Endodermal cell (in vitro differentiated cells): ENCODE measurements at regions not wholly inside any gene's neighbourhood (a gene's known extent, or its start where the extent isn't known, plus 50 kb on each side); places are given as distances from the start of the nearest gene placed in this dataset.

Experiments used
- DNase-seq: peaks from one replicate; pipeline ENCODE4 v3.0.0-alpha.2; 2017
- H3K27ac ChIP-seq: 2 replicates; pipeline ENCODE4 v1.5.1; 2013; ENCODE audit warnings: mild to moderate bottlenecking, low read depth, low read length, moderate library complexity
- H3K27me3 ChIP-seq: 2 replicates; pipeline ENCODE4 v1.6.1; 2013; ENCODE audit warnings: mild to moderate bottlenecking, low read length, moderate library complexity; ENCODE audit not compliant: insufficient read depth, control insufficient read depth, poor library complexity, severe bottlenecking
- H3K36me3 ChIP-seq: 2 replicates; pipeline ENCODE4 v1.7.0; 2013; ENCODE audit warnings: mild to moderate bottlenecking, low read length, moderate library complexity; ENCODE audit not compliant: control insufficient read depth, insufficient read depth
- H3K4me1 ChIP-seq: one replicate; pipeline ENCODE4 v1.7.0; 2013; ENCODE audit warnings: low read length; ENCODE audit not compliant: control insufficient read depth, insufficient read depth
- H3K4me3 ChIP-seq: 2 replicates; pipeline ENCODE4 v1.5.1; 2013; ENCODE audit warnings: mild to moderate bottlenecking, low read length, moderate library complexity
- H3K9ac ChIP-seq: 2 replicates; pipeline ENCODE4 v1.6.1; 2013; ENCODE audit warnings: mild to moderate bottlenecking, low read length, moderate library complexity; ENCODE audit not compliant: poor library complexity, severe bottlenecking; ENCODE audit errors: extremely low read depth
- H3K9me3 ChIP-seq: 2 replicates; pipeline ENCODE4 v1.6.1; 2013; ENCODE audit warnings: mild to moderate bottlenecking, low read length, moderate library complexity; ENCODE audit not compliant: control insufficient read depth
- H3K27ac Mint-ChIP-seq: 2 replicates; pipeline ENCODE4 v1.8.0; 2020; ENCODE audit warnings: mixed read lengths
- H3K27me3 Mint-ChIP-seq: 2 replicates; pipeline ENCODE4 v1.8.0; 2021; ENCODE audit warnings: mild to moderate bottlenecking, mixed read lengths; ENCODE audit not compliant: insufficient read depth
- H3K36me3 Mint-ChIP-seq: 2 replicates; pipeline ENCODE4 v1.8.0; 2020; ENCODE audit warnings: low read depth, mixed read lengths
- H3K4me1 Mint-ChIP-seq: 2 replicates; pipeline ENCODE4 v1.8.0; 2020; ENCODE audit warnings: mixed read lengths
- H3K4me3 Mint-ChIP-seq: 2 replicates; pipeline ENCODE4 v1.8.0; 2020; ENCODE audit warnings: mild to moderate bottlenecking, moderate library complexity, mixed read lengths
- H3K9me3 Mint-ChIP-seq: 2 replicates; pipeline ENCODE4 v1.8.0; 2020; ENCODE audit warnings: mild to moderate bottlenecking, mixed read lengths
- WGBS, 2 experiments: methylation state at CpG; one replicate each; pipeline versions ENCODE4 v1.1.5 to v1.1.7; 2013; ENCODE audit warnings: missing lambda C conversion rate in 2 of 2, mixed read lengths in 1 of 2; ENCODE audit not compliant: insufficient coverage in 1 of 2, insufficient read length in 1 of 2; 5-methylcytosine and 5-hydroxymethylcytosine counted together
- TF ChIP-seq, protein P1 (sequence below): fragments of 200-600 bp; sonication (generic); conservative IDR thresholded peaks from 2 replicates; pipeline ENCODE4 v1.5.0; 2021; ENCODE audit warnings: antibody characterized with exemption, mild to moderate bottlenecking

DNA sequence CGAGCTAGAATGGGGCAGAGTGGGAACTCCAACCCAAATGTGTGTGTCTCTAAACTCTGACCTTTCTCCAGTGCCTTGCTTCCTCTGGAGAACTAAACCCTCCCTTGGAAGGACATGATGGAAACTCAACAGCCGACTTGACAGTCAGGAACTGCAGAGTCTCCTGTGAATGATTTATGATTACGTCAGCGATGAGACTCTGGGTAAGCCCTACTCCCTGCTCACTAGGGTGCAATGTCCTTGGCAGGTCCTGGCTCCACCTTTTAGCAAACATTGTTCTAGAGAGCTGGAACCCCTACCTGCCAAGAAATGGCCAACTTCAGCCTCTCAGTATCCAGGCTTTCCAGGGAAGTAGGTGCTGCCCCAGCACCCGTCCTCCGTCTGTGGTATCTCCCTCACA, 96.1 kb upstream of the CD82 start:
- H3K4me1 ChIP-seq, result peaks cover 3% of the 10 kb centered on the region
- no peak overlapping the region for H3K27ac Mint-ChIP-seq
- peaks cover 10% of the 10 kb centered on the region for H3K9me3 ChIP-seq
- H3K4me3 ChIP-seq, result no peak overlapping the region
- H3K4me1 Mint-ChIP-seq, result peaks cover 10% of the 10 kb centered on the region
- no peak overlapping the region for H3K9ac ChIP-seq
- no peak overlapping the region for H3K27ac ChIP-seq
- H3K9me3 Mint-ChIP-seq, result peaks cover 19% of the 10 kb centered on the region
- 89% methylated on average over 4 to 6 of the region's 6 CpGs for WGBS, 2 experiments
- peaks cover 11% of the 10 kb centered on the region for H3K27me3 ChIP-seq
- H3K27me3 Mint-ChIP-seq, result peaks cover 31% of the 10 kb centered on the region
- no peak for DNase-seq
- no peaks in the 10 kb centered on the region for H3K36me3 Mint-ChIP-seq
- TF ChIP-seq, protein P1, sequence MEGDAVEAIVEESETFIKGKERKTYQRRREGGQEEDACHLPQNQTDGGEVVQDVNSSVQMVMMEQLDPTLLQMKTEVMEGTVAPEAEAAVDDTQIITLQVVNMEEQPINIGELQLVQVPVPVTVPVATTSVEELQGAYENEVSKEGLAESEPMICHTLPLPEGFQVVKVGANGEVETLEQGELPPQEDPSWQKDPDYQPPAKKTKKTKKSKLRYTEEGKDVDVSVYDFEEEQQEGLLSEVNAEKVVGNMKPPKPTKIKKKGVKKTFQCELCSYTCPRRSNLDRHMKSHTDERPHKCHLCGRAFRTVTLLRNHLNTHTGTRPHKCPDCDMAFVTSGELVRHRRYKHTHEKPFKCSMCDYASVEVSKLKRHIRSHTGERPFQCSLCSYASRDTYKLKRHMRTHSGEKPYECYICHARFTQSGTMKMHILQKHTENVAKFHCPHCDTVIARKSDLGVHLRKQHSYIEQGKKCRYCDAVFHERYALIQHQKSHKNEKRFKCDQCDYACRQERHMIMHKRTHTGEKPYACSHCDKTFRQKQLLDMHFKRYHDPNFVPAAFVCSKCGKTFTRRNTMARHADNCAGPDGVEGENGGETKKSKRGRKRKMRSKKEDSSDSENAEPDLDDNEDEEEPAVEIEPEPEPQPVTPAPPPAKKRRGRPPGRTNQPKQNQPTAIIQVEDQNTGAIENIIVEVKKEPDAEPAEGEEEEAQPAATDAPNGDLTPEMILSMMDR, result no peak
- H3K4me3 Mint-ChIP-seq, result no peak overlapping the region
- H3K36me3 ChIP-seq, result no peaks in the 10 kb centered on the region

DNA sequence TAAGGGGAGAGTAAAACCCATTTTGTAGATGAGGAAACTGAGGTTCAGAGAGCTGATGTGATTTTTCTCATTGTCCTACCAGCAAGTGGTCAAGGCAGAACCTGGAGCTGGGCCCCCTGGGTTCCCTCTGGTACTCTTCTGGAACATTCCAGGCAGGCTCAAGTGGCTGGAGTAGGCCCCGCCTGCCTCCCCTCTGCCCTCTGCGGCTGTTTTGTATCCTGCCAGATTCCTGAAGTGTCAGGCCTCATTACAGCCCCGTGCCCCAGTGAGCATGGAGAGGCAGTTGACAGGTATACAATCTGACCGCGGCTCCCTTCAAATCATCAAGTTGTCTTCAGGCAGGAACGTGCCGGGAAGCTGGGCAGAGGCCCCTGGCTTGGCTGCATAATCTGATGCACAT, 94.6 kb upstream of the CD82 start:
- WGBS, 2 experiments, result 75 to 80% methylated on average over 5 to 7 of the region's 7 CpGs
- Mint-ChIP-seq H3K27me3 (peaks cover 41% of the 10 kb centered on the region), H3K4me3 (no peak overlapping the region), H3K27ac (no peak overlapping the region), H3K36me3 (no peaks in the 10 kb centered on the region), H3K9me3 (peaks cover 6% of the 10 kb centered on the region), H3K4me1 (peaks cover 10% of the 10 kb centered on the region)
- TF ChIP-seq, protein P1, result no peak
- Histone ChIP-seq H3K9ac (no peak overlapping the region), H3K4me3 (no peak overlapping the region), H3K36me3 (no peaks in the 10 kb centered on the region), H3K4me1 (peaks cover 3% of the 10 kb centered on the region), H3K27me3 (peaks cover 18% of the 10 kb centered on the region), H3K9me3 (no peaks in the 10 kb centered on the region), H3K27ac (no peak overlapping the region)
- no peak for DNase-seq

DNA sequence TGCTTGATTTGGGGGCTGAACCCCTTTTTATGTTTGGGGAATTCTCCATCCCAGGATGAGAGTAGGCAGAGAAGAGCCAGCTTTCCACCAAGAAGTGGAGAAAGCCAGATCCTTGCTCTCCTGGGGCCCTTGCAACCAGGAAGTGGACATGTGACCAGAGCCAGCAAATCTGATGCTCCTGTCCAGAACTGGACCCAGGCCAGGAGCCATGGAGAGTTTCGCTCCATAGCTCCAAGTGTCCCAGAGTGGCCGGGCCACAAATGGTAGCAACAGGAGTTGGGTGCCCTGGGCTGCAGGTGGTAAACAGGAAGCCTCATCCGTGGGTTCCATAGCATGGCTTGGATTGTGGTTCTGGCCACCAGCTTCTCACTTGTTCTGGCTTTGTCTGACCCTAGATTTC, 93.9 kb upstream of the CD82 start:
- H3K36me3 ChIP-seq, result no peaks in the 10 kb centered on the region
- Mint-ChIP-seq H3K4me1 (peaks cover 10% of the 10 kb centered on the region), H3K4me3 (no peak overlapping the region), H3K27me3 (peaks cover 46% of the 10 kb centered on the region), H3K9me3 (peaks cover 2% of the 10 kb centered on the region), H3K36me3 (no peaks in the 10 kb centered on the region), H3K27ac (no peak overlapping the region)
- no peak overlapping the region for H3K4me3 ChIP-seq
- H3K4me1 ChIP-seq, result peaks cover 3% of the 10 kb centered on the region
- H3K9me3 ChIP-seq, result no peaks in the 10 kb centered on the region
- peaks cover 23% of the 10 kb centered on the region for H3K27me3 ChIP-seq
- 95 to 100% methylated on average over 2 to 3 of the region's 3 CpGs for WGBS, 2 experiments
- H3K27ac ChIP-seq, result no peak overlapping the region
- no peak overlapping the region for H3K9ac ChIP-seq
- no peak for DNase-seq
- TF ChIP-seq, protein P1, result no peak
